ENCODE measurements at regions not wholly inside any gene's neighbourhood (a gene's known extent, or its start where the extent isn't known, plus 50 kb on each side); places are given as distances from the start of the nearest gene placed in this dataset.

DNA sequence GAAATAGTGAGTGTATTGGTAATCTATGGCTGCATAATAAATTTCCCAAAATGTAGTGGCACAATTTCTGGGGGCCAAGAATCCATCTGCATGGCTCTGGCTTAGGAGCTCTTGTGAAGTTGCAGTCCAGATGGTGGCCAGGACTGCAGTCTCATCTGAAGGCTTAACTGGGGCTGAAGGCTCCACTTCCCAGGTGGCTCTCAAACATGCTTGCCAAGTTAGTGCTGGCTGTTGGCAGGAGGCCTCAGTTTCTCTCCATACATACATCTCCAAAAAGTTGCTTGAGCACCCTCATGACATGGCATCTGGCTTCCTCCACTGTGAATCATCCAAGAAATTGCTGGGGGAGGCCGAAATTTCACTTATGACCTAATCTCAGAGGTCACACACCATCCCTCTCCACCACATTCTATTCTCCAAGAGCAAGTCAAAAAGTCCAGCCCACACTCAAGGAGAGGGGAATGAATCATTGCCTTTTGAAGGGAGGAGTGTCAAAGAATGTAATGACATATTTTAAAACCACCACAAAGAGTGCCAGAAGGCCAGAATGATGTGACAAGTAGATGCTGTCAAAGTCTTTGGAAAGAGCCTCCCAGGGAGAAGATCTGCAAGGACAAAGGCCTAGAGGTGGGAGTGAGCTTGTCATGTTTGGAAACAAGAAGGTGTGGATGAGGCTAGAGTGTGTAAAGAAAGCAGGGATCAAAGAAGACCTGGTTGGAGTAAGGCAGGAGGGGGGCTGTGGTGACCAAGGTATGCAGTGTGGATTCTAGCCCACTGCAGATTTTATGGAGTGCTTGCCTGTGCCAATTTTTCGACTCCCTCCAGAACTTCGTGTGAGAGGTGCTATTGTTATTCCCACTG is 566.2 kb downstream of the MIAT start:
- TF ChIP-seq, protein P1, sequence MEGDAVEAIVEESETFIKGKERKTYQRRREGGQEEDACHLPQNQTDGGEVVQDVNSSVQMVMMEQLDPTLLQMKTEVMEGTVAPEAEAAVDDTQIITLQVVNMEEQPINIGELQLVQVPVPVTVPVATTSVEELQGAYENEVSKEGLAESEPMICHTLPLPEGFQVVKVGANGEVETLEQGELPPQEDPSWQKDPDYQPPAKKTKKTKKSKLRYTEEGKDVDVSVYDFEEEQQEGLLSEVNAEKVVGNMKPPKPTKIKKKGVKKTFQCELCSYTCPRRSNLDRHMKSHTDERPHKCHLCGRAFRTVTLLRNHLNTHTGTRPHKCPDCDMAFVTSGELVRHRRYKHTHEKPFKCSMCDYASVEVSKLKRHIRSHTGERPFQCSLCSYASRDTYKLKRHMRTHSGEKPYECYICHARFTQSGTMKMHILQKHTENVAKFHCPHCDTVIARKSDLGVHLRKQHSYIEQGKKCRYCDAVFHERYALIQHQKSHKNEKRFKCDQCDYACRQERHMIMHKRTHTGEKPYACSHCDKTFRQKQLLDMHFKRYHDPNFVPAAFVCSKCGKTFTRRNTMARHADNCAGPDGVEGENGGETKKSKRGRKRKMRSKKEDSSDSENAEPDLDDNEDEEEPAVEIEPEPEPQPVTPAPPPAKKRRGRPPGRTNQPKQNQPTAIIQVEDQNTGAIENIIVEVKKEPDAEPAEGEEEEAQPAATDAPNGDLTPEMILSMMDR (IDR thresholded peaks at IDR 0.05): no peak
- Histone ChIP-seq H3K36me3 (no peaks in the 10 kb centered on the region), H3K27ac (no peak overlapping the region), H3K27me3 (peaks cover under 1% of the 10 kb centered on the region), H3K4me3 (no peak overlapping the region), H3K9me3 (no peaks in the 10 kb centered on the region), H3K4me1 (no peaks in the 10 kb centered on the region)
- DNase-seq (no peak), ATAC-seq (peak; percentile 33)
- intact Hi-C loops (cut with DNase I): no loop called here

DNA sequence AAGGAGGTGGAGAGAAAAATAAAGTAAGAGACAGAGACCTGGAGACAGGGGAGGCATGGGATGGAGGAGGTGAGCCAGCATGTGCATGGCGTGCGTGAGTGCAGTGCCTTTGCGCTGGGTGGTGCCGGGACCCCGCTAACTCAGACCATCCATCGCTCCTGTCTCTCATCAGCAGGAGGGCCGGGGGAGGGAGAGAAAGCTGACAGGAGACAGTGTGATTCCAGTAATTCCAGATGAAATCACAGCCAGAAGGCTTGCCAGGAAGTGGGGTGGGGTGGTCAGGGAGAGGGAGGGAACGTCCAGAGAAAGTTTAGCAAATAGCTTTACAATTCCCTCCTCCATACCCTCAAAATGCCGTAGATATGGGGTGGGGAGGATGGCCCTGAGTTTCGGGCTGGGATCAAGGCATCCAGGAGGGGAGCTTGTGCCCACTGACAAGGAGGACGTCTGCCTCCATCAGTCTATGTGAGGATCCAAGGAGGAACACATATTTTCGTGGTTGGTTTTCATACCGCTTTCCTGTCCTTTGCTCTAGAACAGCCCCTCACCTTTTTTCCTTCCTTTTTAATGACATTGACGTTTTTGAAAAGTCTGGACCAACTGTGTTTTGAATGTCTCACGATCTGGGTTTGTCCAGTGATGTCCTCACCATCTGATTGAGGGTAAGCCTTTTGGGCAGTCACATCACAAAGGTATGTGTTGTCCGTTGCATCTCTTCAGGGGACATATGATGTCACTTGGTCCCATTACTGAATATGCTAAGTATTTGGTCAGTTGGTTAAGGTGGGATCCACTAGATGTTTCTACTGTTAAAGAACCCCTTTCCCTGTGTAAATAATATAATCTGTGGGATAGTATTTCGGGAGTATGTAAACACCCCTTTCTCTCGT is 567.3 kb downstream of the MIAT start:
- peak; percentile 40 for ATAC-seq
- TF ChIP-seq, protein P1 (IDR thresholded peaks at IDR 0.05): no peak
- no peak for DNase-seq
- H3K4me3 ChIP-seq: no peak overlapping the region
- no peak overlapping the region for H3K27ac ChIP-seq
- no peaks in the 10 kb centered on the region for H3K9me3 ChIP-seq
- H3K4me1 ChIP-seq: no peaks in the 10 kb centered on the region
- no peaks in the 10 kb centered on the region for H3K27me3 ChIP-seq
- H3K36me3 ChIP-seq: no peaks in the 10 kb centered on the region
- intact Hi-C loops (cut with DNase I): no loop called here

DNA sequence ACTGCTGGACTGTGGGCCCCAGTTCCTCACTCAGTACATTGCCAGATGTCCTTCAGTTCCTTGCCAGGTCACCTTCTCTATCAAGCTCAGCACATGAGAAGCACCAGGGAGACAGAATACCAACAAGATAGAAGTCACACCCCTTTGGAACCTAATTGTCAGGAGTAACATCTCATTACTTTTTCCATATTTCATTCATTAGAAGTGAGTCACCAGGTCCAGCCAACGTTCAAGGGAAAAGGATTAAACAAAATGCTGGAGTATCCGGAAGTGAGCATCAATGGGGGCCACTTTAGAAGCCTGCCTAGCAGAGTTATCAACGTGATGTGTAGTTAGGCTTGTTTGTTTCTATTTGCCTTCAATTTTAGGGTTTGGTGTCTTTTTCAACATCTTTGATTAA is 569.3 kb downstream of the MIAT start:
- no peaks in the 10 kb centered on the region for H3K36me3 ChIP-seq
- no peak for ATAC-seq
- no peaks in the 10 kb centered on the region for H3K4me1 ChIP-seq
- no peak for DNase-seq
- H3K4me3 ChIP-seq: no peak overlapping the region
- TF ChIP-seq, protein P1 (IDR thresholded peaks at IDR 0.05): no peak
- no peaks in the 10 kb centered on the region for H3K9me3 ChIP-seq
- H3K27me3 ChIP-seq: no peaks in the 10 kb centered on the region
- H3K27ac ChIP-seq: no peak overlapping the region
- intact Hi-C loops (cut with DNase I): no loop called here

DNA sequence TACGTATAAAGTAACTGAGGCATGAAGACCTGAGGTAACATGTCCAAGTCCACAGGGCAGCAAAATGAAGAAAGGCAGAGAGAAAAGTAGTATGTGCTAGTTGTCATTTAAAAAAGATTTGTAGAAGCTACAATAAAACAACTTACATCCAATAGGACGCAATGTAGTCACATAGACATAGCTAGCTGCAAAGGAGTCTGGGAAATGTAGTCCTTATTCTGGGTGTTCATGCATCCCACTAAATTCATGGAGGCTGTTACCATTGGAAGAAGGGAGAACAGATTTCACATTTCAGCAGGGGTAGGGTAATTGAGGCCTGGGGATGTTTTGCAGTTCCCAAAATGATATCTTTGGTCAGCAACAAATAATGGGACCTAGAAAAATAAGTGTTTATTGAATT is 571.4 kb downstream of the MIAT start:
- DNase-seq: no peak
- H3K4me1 ChIP-seq: no peaks in the 10 kb centered on the region
- no peak overlapping the region for H3K4me3 ChIP-seq
- no peaks in the 10 kb centered on the region for H3K36me3 ChIP-seq
- H3K27ac ChIP-seq: no peak overlapping the region
- intact Hi-C loops (cut with DNase I): no loop called here
- H3K9me3 ChIP-seq: no peaks in the 10 kb centered on the region
- no peak for ATAC-seq
- no peaks in the 10 kb centered on the region for H3K27me3 ChIP-seq
- TF ChIP-seq, protein P1 (IDR thresholded peaks at IDR 0.05): no peak

DNA sequence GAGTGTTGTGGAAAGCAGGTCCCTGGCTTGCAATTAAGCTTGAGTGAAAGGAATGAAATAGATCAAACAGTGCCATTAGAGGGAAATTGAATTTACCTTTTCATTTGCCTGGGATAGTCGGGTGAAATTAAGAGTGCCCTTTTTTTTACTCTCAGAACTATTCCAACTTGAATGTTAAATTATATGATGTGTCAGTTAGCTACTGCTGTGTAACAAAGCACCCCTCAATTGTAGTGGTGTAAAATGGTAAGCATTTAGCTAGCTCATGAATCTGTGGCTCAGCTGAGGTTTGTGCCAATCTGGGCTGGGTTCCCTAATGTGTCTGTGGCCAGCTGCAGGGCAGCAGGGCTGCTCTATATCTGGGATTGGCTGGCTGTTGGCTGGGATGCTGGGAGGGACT is 571.4 kb downstream of the MN1 start:
- no peak for ATAC-seq
- TF ChIP-seq, protein P1 (IDR thresholded peaks at IDR 0.05): no peak
- Histone ChIP-seq H3K27ac (no peak overlapping the region), H3K36me3 (no peaks in the 10 kb centered on the region), H3K4me1 (no peaks in the 10 kb centered on the region), H3K4me3 (no peak overlapping the region), H3K27me3 (no peaks in the 10 kb centered on the region), H3K9me3 (no peaks in the 10 kb centered on the region)
- intact Hi-C loops (cut with DNase I): no loop called here
- DNase-seq: no peak
